ENCODE measurements at regions not wholly inside any gene's neighbourhood (a gene's known extent, or its start where the extent isn't known, plus 50 kb on each side); places are given as distances from the start of the nearest gene placed in this dataset.

- TF ChIP-seq CTCF (IDR thresholded peaks at IDR 0.05) (no peak), POLR2A (IDR thresholded peaks at IDR 0.05) (no peak)
Observed at GRCh38 chr3:190182418-190183043, 61.8 kb upstream of the P3H2 start.
